Colonic mucosa (tissue), 4 donors: ENCODE measurements at regions not wholly inside any gene's neighbourhood (a gene's known extent, or its start where the extent isn't known, plus 50 kb on each side); places are given as distances from the start of the nearest gene placed in this dataset.

Experiments
- DNase-seq: peaks from one replicate; pipeline ENCODE4 v3.0.0-alpha.2; 2020
- H3K27ac ChIP-seq: fragments of 200-600 bp; one replicate; pipeline ENCODE4 v1.8.0; 2021
- H3K27me3 ChIP-seq: fragments of 200-600 bp; one replicate; pipeline ENCODE4 v1.8.0; 2021
- H3K36me3 ChIP-seq: fragments of 200-600 bp; one replicate; pipeline ENCODE4 v1.8.0; 2021
- H3K4me1 ChIP-seq: fragments of 200-600 bp; one replicate; pipeline ENCODE4 v1.8.0; 2021; ENCODE audit warnings: mild to moderate bottlenecking
- H3K4me3 ChIP-seq: fragments of 200-600 bp; one replicate; pipeline ENCODE4 v1.8.0; 2021
- H3K9ac ChIP-seq, 2 donors: one replicate each; pipeline ENCODE4 v1.7.0; 2013; ENCODE audit warnings: control low read depth in 2 of 2, low read depth in 2 of 2, low read length in 2 of 2
- H3K9me3 ChIP-seq: fragments of 200-600 bp; one replicate; pipeline ENCODE4 v1.8.0; 2021
- intact Hi-C: fragments of 100-400 bp; cut with DNase I; formaldehyde crosslinking; loops from one replicate; pipeline ENCODE4 v1.14.1; 2022
- TF ChIP-seq, protein P1 (sequence below): fragments of 200-600 bp; IDR thresholded peaks from one replicate; pipeline ENCODE4 v1.8.0; 2022; ENCODE audit warnings: antibody characterized with exemption, mild to moderate bottlenecking
- donor health status: healthy.
- donor health status: DM: no; HTN: no; CAD: no.
- donor health status: DM: no; HTN: no; CAD: no.

DNA sequence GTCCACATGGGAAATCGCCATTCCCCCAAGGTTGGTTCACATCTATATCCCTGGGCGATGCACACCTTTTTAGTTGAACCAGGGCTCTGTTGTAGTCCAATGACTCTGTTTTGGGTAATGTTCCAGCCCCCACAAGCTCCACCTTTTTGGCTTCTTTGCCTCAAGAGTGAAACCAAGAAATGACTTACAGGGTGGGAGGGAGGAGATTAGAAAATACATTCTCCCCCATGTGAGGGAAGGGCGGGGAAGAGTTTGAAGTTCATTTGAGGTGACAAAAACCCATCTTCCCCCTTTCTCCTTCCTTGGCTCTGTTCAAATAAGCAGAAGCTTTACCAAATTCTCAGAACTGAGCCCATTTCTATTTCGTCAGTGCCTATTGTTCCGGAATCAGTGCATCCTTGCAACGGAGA is 82.8 kb downstream of the GATA3 start:
- H3K36me3 ChIP-seq = no peaks in the 10 kb centered on the region
- H3K27me3 ChIP-seq = no peaks in the 10 kb centered on the region
- TF ChIP-seq, protein P1, sequence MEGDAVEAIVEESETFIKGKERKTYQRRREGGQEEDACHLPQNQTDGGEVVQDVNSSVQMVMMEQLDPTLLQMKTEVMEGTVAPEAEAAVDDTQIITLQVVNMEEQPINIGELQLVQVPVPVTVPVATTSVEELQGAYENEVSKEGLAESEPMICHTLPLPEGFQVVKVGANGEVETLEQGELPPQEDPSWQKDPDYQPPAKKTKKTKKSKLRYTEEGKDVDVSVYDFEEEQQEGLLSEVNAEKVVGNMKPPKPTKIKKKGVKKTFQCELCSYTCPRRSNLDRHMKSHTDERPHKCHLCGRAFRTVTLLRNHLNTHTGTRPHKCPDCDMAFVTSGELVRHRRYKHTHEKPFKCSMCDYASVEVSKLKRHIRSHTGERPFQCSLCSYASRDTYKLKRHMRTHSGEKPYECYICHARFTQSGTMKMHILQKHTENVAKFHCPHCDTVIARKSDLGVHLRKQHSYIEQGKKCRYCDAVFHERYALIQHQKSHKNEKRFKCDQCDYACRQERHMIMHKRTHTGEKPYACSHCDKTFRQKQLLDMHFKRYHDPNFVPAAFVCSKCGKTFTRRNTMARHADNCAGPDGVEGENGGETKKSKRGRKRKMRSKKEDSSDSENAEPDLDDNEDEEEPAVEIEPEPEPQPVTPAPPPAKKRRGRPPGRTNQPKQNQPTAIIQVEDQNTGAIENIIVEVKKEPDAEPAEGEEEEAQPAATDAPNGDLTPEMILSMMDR = no peak
- intact Hi-C loops = no loop called here
- no peak overlapping the region for H3K27ac ChIP-seq
- no peak overlapping the region for H3K9ac ChIP-seq
- H3K9me3 ChIP-seq = no peaks in the 10 kb centered on the region
- DNase-seq = no peak
- H3K4me1 ChIP-seq = no peaks in the 10 kb centered on the region
- H3K4me3 ChIP-seq = no peak overlapping the region

DNA sequence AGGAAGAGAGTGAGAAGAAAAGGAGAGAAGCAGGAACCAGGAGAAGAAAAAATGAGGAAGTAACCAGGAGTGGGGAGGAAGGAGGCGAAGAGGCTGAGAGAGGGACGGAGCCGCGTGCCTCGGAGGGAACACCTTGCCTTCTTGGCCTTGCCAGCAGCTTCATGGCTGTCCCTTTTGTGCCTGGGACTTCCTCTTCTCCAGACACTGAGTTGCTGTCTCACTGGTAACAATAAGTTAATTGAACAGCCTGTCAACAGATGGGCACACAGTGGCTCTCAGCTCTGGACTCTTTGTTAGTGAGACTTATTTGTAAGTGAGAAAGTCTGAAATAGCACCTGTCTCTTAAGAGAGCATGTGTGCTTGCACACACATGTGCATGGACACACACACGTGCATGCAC is 83.2 kb downstream of the GATA3 start:
- Histone ChIP-seq H3K36me3 (no peaks in the 10 kb centered on the region), H3K4me1 (no peaks in the 10 kb centered on the region), H3K27ac (no peak overlapping the region), H3K27me3 (no peaks in the 10 kb centered on the region), H3K9ac (no peak overlapping the region), H3K4me3 (no peak overlapping the region), H3K9me3 (no peaks in the 10 kb centered on the region)
- DNase-seq = no peak
- TF ChIP-seq, protein P1 = no peak
- intact Hi-C loops = no loop called here

DNA sequence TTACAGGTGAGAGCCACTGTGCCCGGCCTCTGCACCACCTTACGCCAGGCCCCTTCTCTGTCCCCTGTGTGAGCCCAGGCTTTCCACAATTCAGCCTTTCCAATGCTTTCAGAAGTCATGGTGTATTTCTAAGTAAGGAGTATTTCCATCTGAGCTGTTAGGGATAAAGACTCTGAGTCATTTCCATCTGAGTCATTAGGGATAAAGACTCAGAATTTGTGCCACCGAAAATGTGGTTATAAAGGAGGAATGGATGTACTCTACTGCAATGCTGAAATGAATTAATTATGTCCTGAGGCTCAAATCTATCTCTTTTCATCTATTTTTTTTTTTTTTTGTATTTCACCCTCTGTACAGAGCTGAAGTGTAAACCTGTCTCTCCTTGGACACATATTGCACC is 84.0 kb downstream of the GATA3 start:
- DNase-seq = no peak
- H3K9ac ChIP-seq = no peak overlapping the region
- H3K27ac ChIP-seq = no peak overlapping the region
- TF ChIP-seq, protein P1 = no peak
- H3K36me3 ChIP-seq = no peaks in the 10 kb centered on the region
- H3K27me3 ChIP-seq = no peaks in the 10 kb centered on the region
- no peaks in the 10 kb centered on the region for H3K9me3 ChIP-seq
- no peak overlapping the region for H3K4me3 ChIP-seq
- intact Hi-C loops = no loop called here
- no peaks in the 10 kb centered on the region for H3K4me1 ChIP-seq

DNA sequence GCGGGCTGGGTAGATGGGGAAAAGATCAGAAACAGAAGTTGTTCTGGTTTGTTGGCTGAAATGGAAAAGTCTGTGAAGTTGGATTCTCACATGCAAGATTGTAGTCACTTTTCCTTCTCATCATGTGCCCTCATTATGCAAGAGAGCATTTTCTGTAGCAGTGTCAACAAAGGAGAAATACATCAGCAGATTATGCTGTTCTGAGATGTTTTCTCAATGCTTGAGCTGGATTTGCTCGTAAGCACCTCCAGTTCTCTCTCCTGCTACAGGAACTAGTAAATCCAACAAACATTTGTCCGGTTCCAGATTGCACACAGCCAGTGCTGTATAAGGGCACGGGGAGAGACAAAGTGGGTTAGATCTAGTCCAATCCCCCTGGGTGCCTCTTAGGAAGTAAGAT is 90.0 kb downstream of the GATA3 start:
- H3K9me3 ChIP-seq = no peaks in the 10 kb centered on the region
- TF ChIP-seq, protein P1 = no peak
- H3K9ac ChIP-seq = no peak overlapping the region
- H3K36me3 ChIP-seq = no peaks in the 10 kb centered on the region
- H3K4me3 ChIP-seq = no peak overlapping the region
- H3K4me1 ChIP-seq = no peaks in the 10 kb centered on the region
- no peak overlapping the region for H3K27ac ChIP-seq
- intact Hi-C loops = no loop called here
- H3K27me3 ChIP-seq = no peaks in the 10 kb centered on the region
- no peak for DNase-seq

DNA sequence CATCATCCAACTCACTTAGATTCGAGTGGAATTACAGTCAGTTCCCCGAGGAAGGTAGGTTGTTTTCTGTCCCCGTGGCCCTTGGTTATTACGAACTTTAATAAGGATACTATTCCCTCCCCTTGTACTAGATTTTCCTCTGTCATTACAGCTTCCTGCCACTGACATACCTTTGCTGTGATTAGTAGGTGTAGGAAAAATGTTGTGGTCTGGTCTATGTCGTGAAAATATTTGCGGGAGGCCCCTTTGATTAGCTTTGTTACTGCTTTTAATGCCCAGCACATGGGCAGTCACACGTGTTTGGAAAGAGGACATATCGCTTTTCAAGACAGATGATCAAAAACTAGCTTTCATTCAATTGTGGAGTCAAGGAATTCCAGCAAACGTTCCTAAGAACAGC is 92.2 kb downstream of the GATA3 start:
- Histone ChIP-seq H3K4me1 (no peaks in the 10 kb centered on the region), H3K9ac (no peak overlapping the region), H3K27me3 (no peaks in the 10 kb centered on the region), H3K4me3 (no peak overlapping the region), H3K36me3 (no peaks in the 10 kb centered on the region), H3K9me3 (no peaks in the 10 kb centered on the region), H3K27ac (no peak overlapping the region)
- no peak for DNase-seq
- TF ChIP-seq, protein P1 = no peak
- intact Hi-C loops = no loop called here

DNA sequence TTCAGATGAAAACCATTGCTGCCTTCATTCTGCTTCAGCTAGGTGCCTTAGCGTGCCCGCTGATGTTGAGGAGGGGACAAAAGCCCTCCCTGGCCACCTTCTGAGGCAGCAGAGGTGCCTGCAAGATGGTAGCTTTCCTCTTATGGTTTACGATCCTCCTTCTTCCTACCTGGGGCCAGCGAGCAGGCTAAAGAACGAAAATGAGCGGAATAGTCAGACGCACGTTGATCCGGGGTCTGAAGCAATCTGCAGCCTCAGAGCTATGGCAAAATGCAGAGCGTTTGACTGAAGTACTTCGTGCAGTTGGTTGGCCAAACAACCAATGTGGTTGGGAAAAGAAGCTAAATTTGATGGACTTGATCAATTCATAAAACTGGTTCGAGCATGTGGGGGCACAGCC is 95.5 kb downstream of the GATA3 start:
- Histone ChIP-seq H3K9me3 (no peaks in the 10 kb centered on the region), H3K4me1 (no peaks in the 10 kb centered on the region), H3K4me3 (no peak overlapping the region), H3K9ac (no peak overlapping the region), H3K36me3 (no peaks in the 10 kb centered on the region), H3K27ac (no peak overlapping the region), H3K27me3 (no peaks in the 10 kb centered on the region)
- TF ChIP-seq, protein P1 = no peak
- intact Hi-C loops = no loop called here
- DNase-seq = no peak
